MM.1S (cell line): ENCODE measurements at regions not wholly inside any gene's neighbourhood (a gene's known extent, or its start where the extent isn't known, plus 50 kb on each side); places are given as distances from the start of the nearest gene placed in this dataset.

Experiments
- DNase-seq: peaks from one replicate; pipeline ENCODE4 v3.0.0-alpha.2; 2015
- H2AFZ ChIP-seq: fragments of 300-600 bp; sonication (generic); 2 replicates; pipeline ENCODE4 v1.6.0; 2016; ENCODE audit warnings: antibody characterized with exemption, low read length
- H3F3A ChIP-seq: fragments of 300-600 bp; sonication (generic); 2 replicates; pipeline ENCODE4 v1.6.1; 2016; ENCODE audit warnings: mild to moderate bottlenecking, antibody characterized with exemption, low read length, moderate library complexity, mixed read lengths; ENCODE audit not compliant: insufficient read depth
- H3K27ac ChIP-seq: fragments of 300-600 bp; sonication (generic); 2 replicates; pipeline ENCODE4 v1.5.1; 2016; ENCODE audit warnings: mild to moderate bottlenecking, low read length
- H3K27me3 ChIP-seq: fragments of 300-600 bp; sonication (generic); replicated peaks from 2 replicates; pipeline ENCODE4 v1.6.0; 2016; ENCODE audit warnings: low read length; ENCODE audit not compliant: insufficient read depth
- H3K36me3 ChIP-seq: fragments of 300-600 bp; sonication (generic); replicated peaks from 2 replicates; pipeline ENCODE4 v1.6.1; 2016; ENCODE audit warnings: mild to moderate bottlenecking, low read length, mixed read lengths; ENCODE audit not compliant: insufficient read depth
- H3K4me1 ChIP-seq: fragments of 300-600 bp; sonication (generic); 2 replicates; pipeline ENCODE4 v1.6.1; 2016; ENCODE audit warnings: low read length, mixed read lengths
- H3K4me2 ChIP-seq: fragments of 300-600 bp; sonication (generic); 2 replicates; pipeline ENCODE4 v1.6.0; 2016; ENCODE audit warnings: low read depth, low read length
- H3K4me3 ChIP-seq: fragments of 300-600 bp; sonication (generic); 2 replicates; pipeline ENCODE4 v1.5.1; 2016; ENCODE audit warnings: low read length, mixed read lengths
- H3K79me2 ChIP-seq: fragments of 300-600 bp; sonication (generic); 2 replicates; pipeline ENCODE4 v1.6.1; 2016; ENCODE audit warnings: mixed run types, low read length, mixed read lengths
- H3K9ac ChIP-seq: fragments of 300-600 bp; sonication (generic); 2 replicates; pipeline ENCODE4 v1.6.1; 2016; ENCODE audit warnings: low read length, mixed read lengths
- H3K9me2 ChIP-seq: fragments of 300-600 bp; sonication (generic); replicated peaks from 2 replicates; pipeline ENCODE4 v1.6.1; 2016; ENCODE audit warnings: mild to moderate bottlenecking, low read length, mixed read lengths; ENCODE audit not compliant: insufficient read depth
- H3K9me3 ChIP-seq: fragments of 300-600 bp; sonication (generic); replicated peaks from 2 replicates; pipeline ENCODE4 v1.6.1; 2016; ENCODE audit warnings: mild to moderate bottlenecking, low read length, mixed read lengths; ENCODE audit not compliant: insufficient read depth
- H4K20me1 ChIP-seq: fragments of 300-600 bp; sonication (generic); 2 replicates; pipeline ENCODE4 v1.6.1; 2016; ENCODE audit warnings: mild to moderate bottlenecking, low read length, moderate library complexity, mixed read lengths; ENCODE audit not compliant: insufficient read depth
- EZH2 ChIP-seq: fragments of 300-600 bp; sonication (generic); optimal IDR thresholded peaks from 2 replicates; pipeline ENCODE3; 2017; ENCODE audit warnings: low read depth, mild to moderate bottlenecking, antibody characterized with exemption, low read length, mixed read lengths
- EZH2phosphoT487 ChIP-seq: fragments of 300-600 bp; sonication (generic); IDR thresholded peaks from 2 replicates; pipeline ENCODE4 v1.6.1; 2018; ENCODE audit warnings: antibody characterized with exemption, low read length
- TF ChIP-seq, protein P1 (sequence below): fragments of 300-600 bp; sonication (generic); IDR thresholded peaks from 2 replicates; pipeline ENCODE4 v1.5.1; 2016; ENCODE audit warnings: antibody characterized with exemption, low read length, mixed read lengths

GRCh38 chr6:23388086-23388783 lies 737.8 kb upstream of the NRSN1 start:
- Histone ChIP-seq H3K36me3 (no peaks in the 10 kb centered on the region), H3F3A (no peaks in the 10 kb centered on the region), H3K4me1 (no peaks in the 10 kb centered on the region), H3K9me3 (no peaks in the 10 kb centered on the region), H3K27ac (no peak overlapping the region), H2AFZ (no peak overlapping the region), H4K20me1 (no peaks in the 10 kb centered on the region), H3K27me3 (no peaks in the 10 kb centered on the region), H3K9me2 (no peaks in the 10 kb centered on the region), H3K4me3 (no peak overlapping the region), H3K9ac (no peak overlapping the region), H3K79me2 (no peaks in the 10 kb centered on the region), H3K4me2 (no peak overlapping the region)
- no peak for TF ChIP-seq EZH2
- TF ChIP-seq, protein P1, sequence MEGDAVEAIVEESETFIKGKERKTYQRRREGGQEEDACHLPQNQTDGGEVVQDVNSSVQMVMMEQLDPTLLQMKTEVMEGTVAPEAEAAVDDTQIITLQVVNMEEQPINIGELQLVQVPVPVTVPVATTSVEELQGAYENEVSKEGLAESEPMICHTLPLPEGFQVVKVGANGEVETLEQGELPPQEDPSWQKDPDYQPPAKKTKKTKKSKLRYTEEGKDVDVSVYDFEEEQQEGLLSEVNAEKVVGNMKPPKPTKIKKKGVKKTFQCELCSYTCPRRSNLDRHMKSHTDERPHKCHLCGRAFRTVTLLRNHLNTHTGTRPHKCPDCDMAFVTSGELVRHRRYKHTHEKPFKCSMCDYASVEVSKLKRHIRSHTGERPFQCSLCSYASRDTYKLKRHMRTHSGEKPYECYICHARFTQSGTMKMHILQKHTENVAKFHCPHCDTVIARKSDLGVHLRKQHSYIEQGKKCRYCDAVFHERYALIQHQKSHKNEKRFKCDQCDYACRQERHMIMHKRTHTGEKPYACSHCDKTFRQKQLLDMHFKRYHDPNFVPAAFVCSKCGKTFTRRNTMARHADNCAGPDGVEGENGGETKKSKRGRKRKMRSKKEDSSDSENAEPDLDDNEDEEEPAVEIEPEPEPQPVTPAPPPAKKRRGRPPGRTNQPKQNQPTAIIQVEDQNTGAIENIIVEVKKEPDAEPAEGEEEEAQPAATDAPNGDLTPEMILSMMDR = no peak
- TF ChIP-seq EZH2phosphoT487 = no peak
- DNase-seq = no peak

- H3K79me2 ChIP-seq = no peaks in the 10 kb centered on the region
- no peaks in the 10 kb centered on the region for H3F3A ChIP-seq
- no peaks in the 10 kb centered on the region for H3K4me1 ChIP-seq
- no peak overlapping the region for H3K9ac ChIP-seq
- H3K27me3 ChIP-seq = no peaks in the 10 kb centered on the region
- no peak for TF ChIP-seq EZH2phosphoT487
- TF ChIP-seq, protein P1 = no peak
- no peaks in the 10 kb centered on the region for H3K9me2 ChIP-seq
- H4K20me1 ChIP-seq = no peaks in the 10 kb centered on the region
- DNase-seq = no peak
- no peak overlapping the region for H3K27ac ChIP-seq
- no peaks in the 10 kb centered on the region for H3K9me3 ChIP-seq
- no peak overlapping the region for H3K4me2 ChIP-seq
- H3K36me3 ChIP-seq = no peaks in the 10 kb centered on the region
- H3K4me3 ChIP-seq = no peak overlapping the region
- H2AFZ ChIP-seq = no peak overlapping the region
Observed at GRCh38 chr6:23389386-23389785, 736.6 kb upstream of the NRSN1 start.

DNA sequence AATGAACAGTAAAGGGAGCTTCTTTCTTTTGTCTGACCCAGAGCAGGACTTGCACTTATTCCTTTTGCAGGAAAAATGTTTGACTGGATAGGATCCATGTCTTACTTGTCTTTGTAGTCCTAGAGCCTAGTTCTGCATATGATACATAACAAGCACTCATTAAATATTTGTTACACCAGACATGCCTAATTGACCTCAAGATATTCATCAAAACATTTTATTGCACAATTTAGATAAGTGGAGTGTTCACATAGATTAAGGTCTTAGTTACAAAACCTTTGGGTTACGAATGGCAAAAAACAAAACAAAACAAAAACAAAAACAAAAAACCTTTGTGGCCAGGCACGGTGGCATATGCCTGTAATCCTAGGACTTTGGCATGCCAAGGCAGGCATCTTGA lies 735.8 kb upstream of the NRSN1 start:
- DNase-seq = no peak
- H4K20me1 ChIP-seq = no peaks in the 10 kb centered on the region
- no peak overlapping the region for H3K9ac ChIP-seq
- no peaks in the 10 kb centered on the region for H3K79me2 ChIP-seq
- H3K36me3 ChIP-seq = no peaks in the 10 kb centered on the region
- H3K27ac ChIP-seq = no peak overlapping the region
- H3K4me1 ChIP-seq = no peaks in the 10 kb centered on the region
- no peaks in the 10 kb centered on the region for H3F3A ChIP-seq
- no peak overlapping the region for H3K4me2 ChIP-seq
- H3K9me2 ChIP-seq = no peaks in the 10 kb centered on the region
- TF ChIP-seq EZH2 (no peak), EZH2phosphoT487 (no peak)
- TF ChIP-seq, protein P1 = no peak
- H3K9me3 ChIP-seq = no peaks in the 10 kb centered on the region
- H3K27me3 ChIP-seq = no peaks in the 10 kb centered on the region
- no peak overlapping the region for H3K4me3 ChIP-seq
- H2AFZ ChIP-seq = no peak overlapping the region
